ENCODE measurements at regions not wholly inside any gene's neighbourhood (a gene's known extent, or its start where the extent isn't known, plus 50 kb on each side); places are given as distances from the start of the nearest gene placed in this dataset.

DNA sequence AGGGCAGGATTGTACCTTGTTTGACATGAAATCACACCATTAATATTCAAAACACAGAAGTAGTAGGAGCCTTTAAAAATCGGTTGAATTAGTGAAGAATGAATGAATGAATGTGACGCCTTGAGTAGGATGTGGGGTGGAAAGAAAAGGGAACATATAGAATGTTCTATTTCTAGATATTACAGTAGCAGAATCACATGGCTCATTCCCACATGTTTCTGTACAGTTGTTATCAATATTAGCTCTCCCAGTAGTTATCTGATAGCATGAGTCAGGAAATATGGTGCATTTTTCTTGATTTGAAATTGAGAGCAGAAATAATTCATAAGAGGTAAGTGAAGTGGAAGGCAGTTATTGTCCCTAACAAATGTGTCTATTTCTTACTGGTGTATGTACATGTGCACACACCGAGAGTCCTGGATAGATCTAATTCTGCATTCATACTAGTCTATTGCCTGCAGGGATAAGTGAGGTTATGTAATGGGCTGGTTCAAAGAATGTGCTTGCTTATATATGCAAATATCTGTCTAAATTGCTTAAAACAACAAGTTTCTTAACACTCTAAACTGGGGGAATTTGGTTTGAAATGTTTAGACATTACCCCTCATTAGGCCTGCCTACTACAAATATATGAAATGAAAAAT is 245.4 kb downstream of the EFCAB11 start:
- Histone ChIP-seq H3K27me3 (ENCODE audit: insufficient read depth, low read depth) (no peaks in the 10 kb centered on the region), H3K79me2 (ENCODE audit: insufficient read depth, low read depth) (no peaks in the 10 kb centered on the region), H4K20me1 (ENCODE audit: insufficient read depth) (no peaks in the 10 kb centered on the region), H2AFZ (ENCODE audit: low read depth) (no peak overlapping the region), H3K36me3 (ENCODE audit: insufficient read depth) (no peaks in the 10 kb centered on the region), H3K4me2 (no peak overlapping the region), H3K4me3 (IDR thresholded peaks at IDR 0.05; ENCODE audit: insufficient read depth, low read depth, low read length) (no peak overlapping the region), H3K27ac (no peak overlapping the region), H3K4me1 (ENCODE audit: low read depth, poor library complexity, severe bottlenecking) (no peaks in the 10 kb centered on the region), H3K9ac (no peak overlapping the region)
- no peak for TF ChIP-seq CTCF (conservative IDR thresholded peaks at IDR 0.05; ENCODE audit: low read depth, low read length)

- peaks cover under 1% of the 10 kb centered on the region for H3K4me1 ChIP-seq (ENCODE audit: low read depth, poor library complexity, severe bottlenecking)
- H3K9ac ChIP-seq: no peak overlapping the region
- H3K4me3 ChIP-seq (IDR thresholded peaks at IDR 0.05; ENCODE audit: insufficient read depth, low read depth, low read length): no peak overlapping the region
- H2AFZ ChIP-seq (ENCODE audit: low read depth): no peak overlapping the region
- no peak overlapping the region for H3K27ac ChIP-seq
- no peaks in the 10 kb centered on the region for H3K79me2 ChIP-seq (ENCODE audit: insufficient read depth, low read depth)
- no peak overlapping the region for H3K4me2 ChIP-seq
- no peaks in the 10 kb centered on the region for H4K20me1 ChIP-seq (ENCODE audit: insufficient read depth)
- H3K27me3 ChIP-seq (ENCODE audit: insufficient read depth, low read depth): no peaks in the 10 kb centered on the region
- no peak for TF ChIP-seq CTCF (conservative IDR thresholded peaks at IDR 0.05; ENCODE audit: low read depth, low read length)
- H3K36me3 ChIP-seq (ENCODE audit: insufficient read depth): no peaks in the 10 kb centered on the region
Measured at GRCh38 chr14:89707086-89707485, 247.4 kb downstream of the EFCAB11 start.

GRCh38 chr14:89702876-89703200 is 251.7 kb downstream of the EFCAB11 start:
- Histone ChIP-seq H3K36me3 (ENCODE audit: insufficient read depth) (no peaks in the 10 kb centered on the region), H3K4me1 (ENCODE audit: low read depth, poor library complexity, severe bottlenecking) (peaks cover 5% of the 10 kb centered on the region), H4K20me1 (ENCODE audit: insufficient read depth) (no peaks in the 10 kb centered on the region), H3K27ac (no peak overlapping the region), H3K79me2 (ENCODE audit: insufficient read depth, low read depth) (no peaks in the 10 kb centered on the region), H3K27me3 (ENCODE audit: insufficient read depth, low read depth) (no peaks in the 10 kb centered on the region), H3K4me2 (no peak overlapping the region), H3K9ac (no peak overlapping the region), H2AFZ (ENCODE audit: low read depth) (no peak overlapping the region), H3K4me3 (IDR thresholded peaks at IDR 0.05; ENCODE audit: insufficient read depth, low read depth, low read length) (no peak overlapping the region)
- no peak for TF ChIP-seq CTCF (conservative IDR thresholded peaks at IDR 0.05; ENCODE audit: low read depth, low read length)

- Histone ChIP-seq H3K9ac (no peak overlapping the region), H3K4me3 (IDR thresholded peaks at IDR 0.05; ENCODE audit: insufficient read depth, low read depth, low read length) (no peak overlapping the region), H3K4me2 (no peak overlapping the region), H4K20me1 (ENCODE audit: insufficient read depth) (no peaks in the 10 kb centered on the region), H2AFZ (ENCODE audit: low read depth) (peak overlapping the region; percentile 82), H3K27me3 (ENCODE audit: insufficient read depth, low read depth) (no peaks in the 10 kb centered on the region), H3K36me3 (ENCODE audit: insufficient read depth) (no peaks in the 10 kb centered on the region), H3K79me2 (ENCODE audit: insufficient read depth, low read depth) (no peaks in the 10 kb centered on the region), H3K27ac (no peak overlapping the region), H3K4me1 (ENCODE audit: low read depth, poor library complexity, severe bottlenecking) (peaks cover 5% of the 10 kb centered on the region)
- no peak for TF ChIP-seq CTCF (conservative IDR thresholded peaks at IDR 0.05; ENCODE audit: low read depth, low read length)
Measured at GRCh38 chr14:89702073-89702875, 252.3 kb downstream of the EFCAB11 start.
